ENCODE measurements at regions not wholly inside any gene's neighbourhood (a gene's known extent, or its start where the extent isn't known, plus 50 kb on each side); places are given as distances from the start of the nearest gene placed in this dataset.

GRCh38 chr1:82520611-82521010 is 719.9 kb downstream of the ADGRL2 start:
- no peak for TF ChIP-seq CTCF (IDR thresholded peaks at IDR 0.05)
- TF ChIP-seq POLR2A (IDR thresholded peaks at IDR 0.05), result no peak

Measured in adrenal gland (tissue), 5 donors.